ENCODE measurements at regions not wholly inside any gene's neighbourhood (a gene's known extent, or its start where the extent isn't known, plus 50 kb on each side); places are given as distances from the start of the nearest gene placed in this dataset.

DNA sequence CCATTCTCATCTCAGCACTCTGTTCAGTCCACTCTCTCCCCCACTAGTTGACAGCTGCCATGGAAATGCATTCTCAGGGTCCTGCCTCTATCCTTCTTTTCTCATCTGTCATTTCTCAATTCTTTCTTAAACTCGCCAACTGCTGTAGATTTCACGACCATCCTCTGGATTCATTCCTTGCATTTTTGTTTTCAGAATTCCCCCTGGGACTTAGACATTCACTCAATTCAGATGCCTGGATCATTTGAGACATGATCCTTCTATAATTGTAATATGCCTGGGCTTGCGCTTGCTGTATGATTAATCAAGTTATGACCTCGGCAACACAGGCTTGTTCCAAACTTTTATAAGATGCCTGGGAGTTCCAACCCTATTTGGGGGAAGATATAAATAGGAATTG, 104.5 kb downstream of the RAB11FIP2 start:
- peaks cover 6% of the 10 kb centered on the region; the same call in 1 of the 2 replicates for H3K27me3 Mint-ChIP-seq (ENCODE audit: insufficient read depth)
- no peak for DNase-seq
- no peak overlapping the region for H3K4me3 Mint-ChIP-seq
- no peaks in the 10 kb centered on the region for H3K36me3 Mint-ChIP-seq (ENCODE audit: low read depth)
- no peaks in the 10 kb centered on the region for H3K4me1 Mint-ChIP-seq (ENCODE audit: low read depth)
- no peak overlapping the region for H3K27ac Mint-ChIP-seq
- peaks cover 31% of the 10 kb centered on the region for H3K9me3 Mint-ChIP-seq
- TF ChIP-seq, protein P1, sequence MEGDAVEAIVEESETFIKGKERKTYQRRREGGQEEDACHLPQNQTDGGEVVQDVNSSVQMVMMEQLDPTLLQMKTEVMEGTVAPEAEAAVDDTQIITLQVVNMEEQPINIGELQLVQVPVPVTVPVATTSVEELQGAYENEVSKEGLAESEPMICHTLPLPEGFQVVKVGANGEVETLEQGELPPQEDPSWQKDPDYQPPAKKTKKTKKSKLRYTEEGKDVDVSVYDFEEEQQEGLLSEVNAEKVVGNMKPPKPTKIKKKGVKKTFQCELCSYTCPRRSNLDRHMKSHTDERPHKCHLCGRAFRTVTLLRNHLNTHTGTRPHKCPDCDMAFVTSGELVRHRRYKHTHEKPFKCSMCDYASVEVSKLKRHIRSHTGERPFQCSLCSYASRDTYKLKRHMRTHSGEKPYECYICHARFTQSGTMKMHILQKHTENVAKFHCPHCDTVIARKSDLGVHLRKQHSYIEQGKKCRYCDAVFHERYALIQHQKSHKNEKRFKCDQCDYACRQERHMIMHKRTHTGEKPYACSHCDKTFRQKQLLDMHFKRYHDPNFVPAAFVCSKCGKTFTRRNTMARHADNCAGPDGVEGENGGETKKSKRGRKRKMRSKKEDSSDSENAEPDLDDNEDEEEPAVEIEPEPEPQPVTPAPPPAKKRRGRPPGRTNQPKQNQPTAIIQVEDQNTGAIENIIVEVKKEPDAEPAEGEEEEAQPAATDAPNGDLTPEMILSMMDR (IDR thresholded peaks at IDR 0.05), result no peak

DNA sequence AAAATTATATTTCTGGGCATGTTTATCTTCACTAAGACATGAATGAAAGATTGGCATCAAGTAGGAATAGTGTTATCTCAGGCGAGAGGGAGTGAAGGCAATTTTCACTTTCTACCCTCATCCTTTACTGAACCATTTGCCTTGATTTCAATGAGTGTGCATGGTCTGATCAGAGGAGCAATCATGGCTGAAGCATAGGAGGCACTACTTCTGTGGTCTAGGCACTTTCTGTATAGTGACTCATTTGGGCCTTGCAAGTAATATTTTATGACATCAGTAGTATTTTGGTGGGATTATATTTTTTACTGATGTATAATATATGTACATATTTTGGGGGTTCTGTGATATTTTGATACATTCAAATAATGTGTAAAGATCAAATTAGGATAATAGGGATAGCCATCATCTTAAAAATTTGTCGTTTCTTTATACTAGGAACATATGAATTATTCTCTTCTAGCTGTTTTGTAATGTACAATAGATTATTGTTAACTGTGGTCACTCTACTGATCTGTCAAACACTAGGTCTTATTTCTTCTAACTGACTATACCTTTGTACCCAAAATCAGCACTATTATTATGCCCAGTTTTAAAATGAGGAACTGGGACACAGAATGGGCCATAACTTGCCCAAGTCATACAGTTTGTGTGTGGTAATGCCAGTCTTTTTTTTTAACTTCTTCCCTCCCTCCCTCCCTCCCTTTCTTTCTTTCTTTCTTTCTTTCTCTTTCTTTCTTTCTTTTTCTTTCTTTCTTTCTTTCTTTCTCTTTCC, 101.9 kb downstream of the RAB11FIP2 start:
- TF ChIP-seq, protein P1 (IDR thresholded peaks at IDR 0.05), result no peak
- DNase-seq, result no peak
- H3K9me3 Mint-ChIP-seq, result peaks cover 24% of the 10 kb centered on the region
- H3K36me3 Mint-ChIP-seq (ENCODE audit: low read depth), result no peaks in the 10 kb centered on the region
- H3K27me3 Mint-ChIP-seq (ENCODE audit: insufficient read depth), result peaks cover 8% of the 10 kb centered on the region; the same call in 1 of the 2 replicates
- no peak overlapping the region for H3K4me3 Mint-ChIP-seq
- no peak overlapping the region for H3K27ac Mint-ChIP-seq
- H3K4me1 Mint-ChIP-seq (ENCODE audit: low read depth), result no peaks in the 10 kb centered on the region

DNA sequence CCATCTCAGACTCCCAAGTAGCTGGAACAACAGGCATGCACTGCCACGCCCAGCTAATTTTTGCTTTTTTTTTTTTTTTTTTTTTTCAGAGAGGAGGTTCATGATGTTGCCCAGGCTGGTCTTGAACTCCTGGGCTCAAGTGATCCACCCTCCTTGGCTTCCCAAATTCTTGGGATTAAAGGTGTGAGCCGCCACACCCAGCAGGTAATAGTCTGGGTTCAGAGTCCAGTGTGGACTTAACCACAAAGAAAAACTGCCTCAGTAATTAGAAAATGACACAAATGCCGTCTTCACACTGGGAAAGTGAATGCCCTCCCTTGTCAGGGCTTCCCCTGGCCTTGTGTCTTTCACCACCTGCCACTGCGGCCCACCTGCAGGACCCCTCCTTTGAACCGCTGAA, 101.1 kb downstream of the RAB11FIP2 start:
- no peak overlapping the region for H3K27ac Mint-ChIP-seq

DNA sequence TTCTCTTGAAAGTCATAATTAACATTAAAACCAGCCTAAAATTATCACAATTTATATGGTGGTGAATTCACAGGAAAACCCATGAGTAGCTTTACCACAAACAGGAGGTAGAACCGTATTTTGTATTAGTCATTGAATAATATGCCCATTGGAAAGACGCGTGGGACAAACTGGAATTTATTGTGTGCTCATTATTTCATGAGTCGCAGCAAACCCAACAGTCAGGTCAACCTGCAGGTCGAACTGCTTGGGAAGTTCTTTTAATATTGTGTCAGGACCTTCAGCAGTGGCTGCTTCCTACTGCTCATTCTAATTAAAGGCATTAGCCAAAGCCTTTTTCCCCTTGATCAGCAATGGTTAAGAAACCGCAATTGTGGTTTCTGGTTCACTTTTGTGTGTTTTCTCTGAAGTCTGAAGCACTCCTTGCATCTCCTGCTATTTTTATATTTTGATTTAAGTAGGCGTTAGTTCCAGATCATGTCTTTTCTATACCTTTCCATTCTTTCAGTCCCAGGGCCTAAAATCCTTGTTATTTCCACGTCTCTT, 100.1 kb downstream of the RAB11FIP2 start:
- peaks cover 19% of the 10 kb centered on the region for H3K9me3 Mint-ChIP-seq
- H3K4me1 Mint-ChIP-seq (ENCODE audit: low read depth), result no peaks in the 10 kb centered on the region
- no peak overlapping the region for H3K4me3 Mint-ChIP-seq
- no peak overlapping the region for H3K27ac Mint-ChIP-seq
- H3K27me3 Mint-ChIP-seq (ENCODE audit: insufficient read depth), result peaks cover 11% of the 10 kb centered on the region; the same call in 1 of the 2 replicates
- DNase-seq, result no peak
- TF ChIP-seq, protein P1 (IDR thresholded peaks at IDR 0.05), result no peak
- H3K36me3 Mint-ChIP-seq (ENCODE audit: low read depth), result no peaks in the 10 kb centered on the region

More for the DNA sequence above, 101.1 kb downstream of the RAB11FIP2 start:
- Mint-ChIP-seq H3K4me1 (ENCODE audit: low read depth) (no peaks in the 10 kb centered on the region), H3K4me3 (no peak overlapping the region), H3K27me3 (ENCODE audit: insufficient read depth) (peaks cover 8% of the 10 kb centered on the region; the same call in 1 of the 2 replicates), H3K36me3 (ENCODE audit: low read depth) (no peaks in the 10 kb centered on the region), H3K9me3 (peaks cover 16% of the 10 kb centered on the region)
- TF ChIP-seq, protein P1 (IDR thresholded peaks at IDR 0.05), result no peak
- no peak for DNase-seq

DNA sequence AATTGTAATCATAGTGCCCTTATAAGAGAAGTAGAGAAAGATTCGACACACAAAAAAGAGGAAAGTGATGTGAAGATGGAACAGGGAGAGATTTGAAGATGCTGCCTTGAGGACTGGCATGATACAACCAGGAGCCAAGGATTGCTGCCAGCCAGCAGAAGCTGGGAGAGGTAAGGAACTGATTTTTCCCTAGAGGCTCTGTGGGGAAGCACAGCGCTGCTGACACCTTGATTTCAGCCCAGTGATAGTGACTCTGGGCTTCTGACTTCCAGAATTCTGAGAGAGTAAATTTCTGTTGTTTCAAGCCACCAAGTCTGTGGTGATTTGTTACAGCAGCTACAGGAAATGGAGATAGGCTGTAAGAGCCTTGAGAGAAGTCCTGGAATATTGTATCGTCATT, 98.2 kb downstream of the RAB11FIP2 start:
- Mint-ChIP-seq H3K4me1 (ENCODE audit: low read depth) (no peaks in the 10 kb centered on the region), H3K36me3 (ENCODE audit: low read depth) (no peaks in the 10 kb centered on the region), H3K27me3 (ENCODE audit: insufficient read depth) (peaks cover 8% of the 10 kb centered on the region; the same call in 1 of the 2 replicates), H3K4me3 (no peak overlapping the region), H3K9me3 (peaks cover 14% of the 10 kb centered on the region), H3K27ac (no peak overlapping the region)
- no peak for DNase-seq
- TF ChIP-seq, protein P1 (IDR thresholded peaks at IDR 0.05), result no peak

Data from HFFc6 (cell line).